HEK293 (cell line): ENCODE measurements at regions not wholly inside any gene's neighbourhood (a gene's known extent, or its start where the extent isn't known, plus 50 kb on each side); places are given as distances from the start of the nearest gene placed in this dataset.

Experiments
- CTCF ChIA-PET: fragments of 350-600 bp; formaldehyde crosslinking; extraction: SDS; loops from one replicate; lab custom pipeline; 2021; ENCODE audit warnings: antibody characterized with exemption; lab: Yijun Ruan, JAX
- POLR2A ChIA-PET: fragments of 300-600 bp; formaldehyde crosslinking; extraction: SDS; loops from one replicate; lab custom pipeline; 2020; ENCODE audit warnings: antibody characterized with exemption, inconsistent platforms; lab: Yijun Ruan, JAX
- H3K27ac ChIP-seq: fragments of 200-500 bp; sonication (Bioruptor generic); 2 replicates; pipeline ENCODE4 v1.5.1; 2014; ENCODE audit warnings: low read depth, low read length, control low read depth, inconsistent platforms; ENCODE audit errors: extremely low read depth
- H3K36me3 ChIP-seq, 2 experiments: fragments of 200-500 bp in 1 of 2; sonication (Bioruptor generic) in 1 of 2; 1 replicate in 1 of 2; 2 replicates in 1 of 2; pipeline ENCODE4 v1.5.1; 2014 to 2017; ENCODE audit warnings: inconsistent platforms in 2 of 2, low read length in 2 of 2; ENCODE audit not compliant: control insufficient read depth in 2 of 2, insufficient read depth in 1 of 2
- H3K4me1 ChIP-seq: fragments of 200-500 bp; sonication (Bioruptor generic); 2 replicates; pipeline ENCODE4 v1.5.1; 2014; ENCODE audit warnings: mild to moderate bottlenecking, low read length, inconsistent platforms; ENCODE audit not compliant: control insufficient read depth, insufficient read depth
- H3K4me3 ChIP-seq: 2 replicates; pipeline ENCODE4 v1.5.1; 2011; ENCODE audit warnings: low read depth, mild to moderate bottlenecking, control low read depth, low read length, moderate library complexity
- H3K9me3 ChIP-seq: fragments of 200-500 bp; sonication (Bioruptor generic); 2 replicates; pipeline ENCODE4 v1.5.1; 2014; ENCODE audit warnings: low read depth, low read length, inconsistent platforms; ENCODE audit not compliant: control insufficient read depth, insufficient read depth
- EGR2 ChIP-seq: fragments of 450-650 bp; formaldehyde crosslinking; IDR thresholded peaks from 2 replicates; pipeline ENCODE4 v1.5.1; 2016; ENCODE audit warnings: low read depth, missing biosample characterization, missing genetic modification characterization
- GFI1B ChIP-seq: fragments of 450-650 bp; formaldehyde crosslinking; IDR thresholded peaks from 2 replicates; pipeline ENCODE4 v1.5.1; 2016; ENCODE audit warnings: missing biosample characterization, missing genetic modification characterization
- OSR2 ChIP-seq: fragments of 450-650 bp; formaldehyde crosslinking; IDR thresholded peaks from 2 replicates; pipeline ENCODE4 v1.5.1; 2016; ENCODE audit warnings: missing biosample characterization, missing genetic modification characterization
- OVOL3 ChIP-seq: fragments of 450-650 bp; formaldehyde crosslinking; IDR thresholded peaks from 2 replicates; pipeline ENCODE4 v1.5.1; 2016; ENCODE audit warnings: missing biosample characterization, missing genetic modification characterization
- ZBTB1 ChIP-seq: fragments of 450-650 bp; formaldehyde crosslinking; IDR thresholded peaks from 2 replicates; pipeline ENCODE4 v1.5.1; 2016; ENCODE audit warnings: missing biosample characterization, missing genetic modification characterization
- ZNF10 ChIP-seq: fragments of 450-650 bp; formaldehyde crosslinking; IDR thresholded peaks from 2 replicates; pipeline ENCODE4 v1.5.1; 2017; ENCODE audit warnings: missing biosample characterization, missing genetic modification characterization
- ZNF16 ChIP-seq: fragments of 450-650 bp; formaldehyde crosslinking; IDR thresholded peaks from 2 replicates; pipeline ENCODE4 v1.5.1; 2016; ENCODE audit warnings: low read depth, missing biosample characterization, missing genetic modification characterization
- ZNF24 ChIP-seq: fragments of 450-650 bp; formaldehyde crosslinking; IDR thresholded peaks from 2 replicates; pipeline ENCODE4 v1.5.1; 2016; ENCODE audit warnings: missing biosample characterization, missing genetic modification characterization
- ZNF350 ChIP-seq: fragments of 450-650 bp; formaldehyde crosslinking; IDR thresholded peaks from 2 replicates; pipeline ENCODE4 v1.5.0; 2017; ENCODE audit warnings: missing biosample characterization, mild to moderate bottlenecking, missing genetic modification characterization
- ZNF391 ChIP-seq: fragments of 450-650 bp; formaldehyde crosslinking; IDR thresholded peaks from 2 replicates; pipeline ENCODE4 v1.5.1; 2016; ENCODE audit warnings: low read depth, missing biosample characterization, missing genetic modification characterization, borderline replicate concordance
- ZNF48 ChIP-seq: fragments of 450-650 bp; formaldehyde crosslinking; IDR thresholded peaks from 2 replicates; pipeline ENCODE4 v1.5.1; 2016; ENCODE audit warnings: missing biosample characterization, missing genetic modification characterization
- ZNF548 ChIP-seq: fragments of 450-650 bp; formaldehyde crosslinking; IDR thresholded peaks from 2 replicates; pipeline ENCODE4 v1.5.1; 2016; ENCODE audit warnings: missing biosample characterization, missing genetic modification characterization
- ZNF560 ChIP-seq: fragments of 450-650 bp; formaldehyde crosslinking; IDR thresholded peaks from 2 replicates; pipeline ENCODE4 v1.5.1; 2017; ENCODE audit warnings: missing biosample characterization, missing genetic modification characterization, borderline replicate concordance
- ZNF791 ChIP-seq: fragments of 450-650 bp; formaldehyde crosslinking; IDR thresholded peaks from 2 replicates; pipeline ENCODE4 v1.5.1; 2016; ENCODE audit warnings: missing biosample characterization, missing genetic modification characterization
- ZSCAN30 ChIP-seq: fragments of 450-650 bp; IDR thresholded peaks from 2 replicates; pipeline ENCODE4 v1.5.1; 2018; ENCODE audit warnings: missing biosample characterization, mild to moderate bottlenecking, missing genetic modification characterization, moderate library complexity
- TF ChIP-seq, protein P1 (sequence below): fragments of 450-650 bp; formaldehyde crosslinking; IDR thresholded peaks from 2 replicates; pipeline ENCODE4 v1.5.1; 2016; ENCODE audit warnings: missing biosample characterization, missing genetic modification characterization
- TF ChIP-seq, protein P2 (sequence below): fragments of 450-650 bp; formaldehyde crosslinking; IDR thresholded peaks from 2 replicates; pipeline ENCODE4 v1.5.1; 2017; ENCODE audit warnings: missing biosample characterization, missing genetic modification characterization
- TF ChIP-seq, protein P3 (sequence below): fragments of 450-650 bp; formaldehyde crosslinking; IDR thresholded peaks from 2 replicates; pipeline ENCODE4 v1.5.1; 2016; ENCODE audit warnings: missing biosample characterization, missing genetic modification characterization
- TF ChIP-seq, protein P4 (sequence below): fragments of 450-650 bp; formaldehyde crosslinking; IDR thresholded peaks from 2 replicates; pipeline ENCODE4; 2016; ENCODE audit warnings: missing biosample characterization, missing genetic modification characterization

DNA sequence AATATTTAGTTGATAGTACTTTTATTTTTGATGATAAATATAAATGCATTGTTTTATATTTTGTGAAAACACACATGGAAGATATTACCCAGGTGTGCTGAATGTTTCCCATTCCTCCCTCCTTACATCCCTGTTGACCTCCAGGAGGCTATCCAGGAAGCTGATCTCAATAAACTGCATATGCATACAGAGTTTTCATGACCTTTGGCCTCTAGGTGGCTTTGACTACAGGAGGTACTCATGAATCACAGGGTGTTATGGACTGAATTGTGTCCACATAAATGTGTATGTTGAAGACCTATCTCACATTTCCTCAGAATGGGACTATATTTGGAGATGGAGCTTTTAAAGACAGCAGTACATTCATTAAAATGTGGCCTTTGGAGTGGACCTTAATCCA lies 914.9 kb upstream of the NCAM2 start:
- POLR2A ChIA-PET = no interaction called here
- Histone ChIP-seq H3K27ac (no peak overlapping the region), H3K4me3 (no peak overlapping the region), H3K4me1 (no peaks in the 10 kb centered on the region), H3K9me3 (no peaks in the 10 kb centered on the region; the same call in 1 of the 2 replicates), H3K36me3 (no peaks in the 10 kb centered on the region)
- CTCF ChIA-PET = interaction anchor here (0.6 kb wide), 1 partner anchor 260 kb away, joined by 3 read pairs; no protein-coding TSS in a partner anchor
- TF ChIP-seq ZNF10 (tag by site-specific recombination) (no peak), OVOL3 (no peak), GFI1B (no peak), ZNF48 (tag by site-specific recombination) (no peak), EGR2 (tag by site-specific recombination) (no peak), ZNF791 (no peak), ZNF24 (tag by site-specific recombination) (no peak), ZNF391 (tag by site-specific recombination) (no peak), ZNF350 (tag by site-specific recombination) (no peak), ZSCAN30 (tag by site-specific recombination) (no peak), ZNF548 (tag by site-specific recombination) (no peak), ZNF560 (tag by site-specific recombination) (no peak), ZNF16 (tag by site-specific recombination) (no peak), ZBTB1 (tag by site-specific recombination) (no peak)
- TF ChIP-seq, protein P1, sequence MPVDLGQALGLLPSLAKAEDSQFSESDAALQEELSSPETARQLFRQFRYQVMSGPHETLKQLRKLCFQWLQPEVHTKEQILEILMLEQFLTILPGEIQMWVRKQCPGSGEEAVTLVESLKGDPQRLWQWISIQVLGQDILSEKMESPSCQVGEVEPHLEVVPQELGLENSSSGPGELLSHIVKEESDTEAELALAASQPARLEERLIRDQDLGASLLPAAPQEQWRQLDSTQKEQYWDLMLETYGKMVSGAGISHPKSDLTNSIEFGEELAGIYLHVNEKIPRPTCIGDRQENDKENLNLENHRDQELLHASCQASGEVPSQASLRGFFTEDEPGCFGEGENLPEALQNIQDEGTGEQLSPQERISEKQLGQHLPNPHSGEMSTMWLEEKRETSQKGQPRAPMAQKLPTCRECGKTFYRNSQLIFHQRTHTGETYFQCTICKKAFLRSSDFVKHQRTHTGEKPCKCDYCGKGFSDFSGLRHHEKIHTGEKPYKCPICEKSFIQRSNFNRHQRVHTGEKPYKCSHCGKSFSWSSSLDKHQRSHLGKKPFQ (tag by site-specific recombination) = no peak
- TF ChIP-seq, protein P2, sequence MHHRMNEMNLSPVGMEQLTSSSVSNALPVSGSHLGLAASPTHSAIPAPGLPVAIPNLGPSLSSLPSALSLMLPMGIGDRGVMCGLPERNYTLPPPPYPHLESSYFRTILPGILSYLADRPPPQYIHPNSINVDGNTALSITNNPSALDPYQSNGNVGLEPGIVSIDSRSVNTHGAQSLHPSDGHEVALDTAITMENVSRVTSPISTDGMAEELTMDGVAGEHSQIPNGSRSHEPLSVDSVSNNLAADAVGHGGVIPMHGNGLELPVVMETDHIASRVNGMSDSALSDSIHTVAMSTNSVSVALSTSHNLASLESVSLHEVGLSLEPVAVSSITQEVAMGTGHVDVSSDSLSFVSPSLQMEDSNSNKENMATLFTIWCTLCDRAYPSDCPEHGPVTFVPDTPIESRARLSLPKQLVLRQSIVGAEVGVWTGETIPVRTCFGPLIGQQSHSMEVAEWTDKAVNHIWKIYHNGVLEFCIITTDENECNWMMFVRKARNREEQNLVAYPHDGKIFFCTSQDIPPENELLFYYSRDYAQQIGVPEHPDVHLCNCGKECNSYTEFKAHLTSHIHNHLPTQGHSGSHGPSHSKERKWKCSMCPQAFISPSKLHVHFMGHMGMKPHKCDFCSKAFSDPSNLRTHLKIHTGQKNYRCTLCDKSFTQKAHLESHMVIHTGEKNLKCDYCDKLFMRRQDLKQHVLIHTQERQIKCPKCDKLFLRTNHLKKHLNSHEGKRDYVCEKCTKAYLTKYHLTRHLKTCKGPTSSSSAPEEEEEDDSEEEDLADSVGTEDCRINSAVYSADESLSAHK (tag by site-specific recombination) = no peak
- TF ChIP-seq, protein P3, sequence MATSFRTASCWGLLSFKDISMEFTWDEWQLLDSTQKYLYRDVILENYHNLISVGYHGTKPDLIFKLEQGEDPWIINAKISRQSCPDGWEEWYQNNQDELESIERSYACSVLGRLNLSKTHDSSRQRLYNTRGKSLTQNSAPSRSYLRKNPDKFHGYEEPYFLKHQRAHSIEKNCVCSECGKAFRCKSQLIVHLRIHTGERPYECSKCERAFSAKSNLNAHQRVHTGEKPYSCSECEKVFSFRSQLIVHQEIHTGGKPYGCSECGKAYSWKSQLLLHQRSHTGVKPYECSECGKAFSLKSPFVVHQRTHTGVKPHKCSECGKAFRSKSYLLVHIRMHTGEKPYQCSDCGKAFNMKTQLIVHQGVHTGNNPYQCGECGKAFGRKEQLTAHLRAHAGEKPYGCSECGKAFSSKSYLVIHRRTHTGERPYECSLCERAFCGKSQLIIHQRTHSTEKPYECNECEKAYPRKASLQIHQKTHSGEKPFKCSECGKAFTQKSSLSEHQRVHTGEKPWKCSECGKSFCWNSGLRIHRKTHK (tag by site-specific recombination) = no peak
- TF ChIP-seq, protein P4, sequence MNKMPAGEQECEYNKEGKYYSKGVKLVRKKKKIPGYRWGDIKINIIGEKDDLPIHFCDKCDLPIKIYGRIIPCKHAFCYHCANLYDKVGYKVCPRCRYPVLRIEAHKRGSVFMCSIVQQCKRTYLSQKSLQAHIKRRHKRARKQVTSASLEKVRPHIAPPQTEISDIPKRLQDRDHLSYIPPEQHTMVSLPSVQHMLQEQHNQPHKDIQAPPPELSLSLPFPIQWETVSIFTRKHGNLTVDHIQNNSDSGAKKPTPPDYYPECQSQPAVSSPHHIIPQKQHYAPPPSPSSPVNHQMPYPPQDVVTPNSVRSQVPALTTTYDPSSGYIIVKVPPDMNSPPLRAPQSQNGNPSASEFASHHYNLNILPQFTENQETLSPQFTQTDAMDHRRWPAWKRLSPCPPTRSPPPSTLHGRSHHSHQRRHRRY (tag by site-specific recombination) = no peak

DNA sequence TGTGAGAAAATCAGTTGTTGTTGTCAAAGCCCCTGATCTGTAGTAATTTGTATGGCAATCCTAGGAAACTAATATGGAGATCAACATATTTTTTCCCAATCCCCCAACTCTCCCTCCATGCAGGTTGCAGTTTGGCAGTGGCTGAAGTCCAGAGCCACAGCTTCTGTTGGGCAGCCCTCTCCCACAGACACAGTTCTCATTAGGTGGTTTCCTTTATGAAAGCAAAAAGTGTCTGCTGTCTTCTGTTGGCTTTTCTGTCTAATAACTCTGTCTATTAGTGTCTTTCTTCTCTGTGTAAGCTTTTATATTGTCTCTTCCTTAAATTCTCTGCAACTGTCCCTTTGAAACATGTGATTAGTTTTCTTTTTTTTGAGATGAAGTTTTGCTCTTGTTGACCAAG lies 914.3 kb upstream of the NCAM2 start:
- Histone ChIP-seq H3K27ac (no peak overlapping the region), H3K9me3 (no peaks in the 10 kb centered on the region; the same call in 1 of the 2 replicates), H3K4me1 (no peaks in the 10 kb centered on the region), H3K4me3 (no peak overlapping the region), H3K36me3 (no peaks in the 10 kb centered on the region)
- ChIA-PET CTCF (no interaction called here), POLR2A (no interaction called here)
- TF ChIP-seq OSR2 (tag by site-specific recombination) (no peak), EGR2 (tag by site-specific recombination) (no peak)
